HG03442 (cell line): ENCODE measurements at regions not wholly inside any gene's neighbourhood (a gene's known extent, or its start where the extent isn't known, plus 50 kb on each side); places are given as distances from the start of the nearest gene placed in this dataset.
A peak's percentile ranks its signal among the peaks of the same experiment; 100 is the strongest.
"Not testable (repeated sequence)": the region's sequence is repeated elsewhere in the genome, so short reads cannot be mapped to it uniquely, and the experiment has no call there.

Source experiments
- ATAC-seq: cut with Tn5 transposase; IDR thresholded peaks from one replicate; pipeline ENCODE4 v1.9.1; 2021; ENCODE audit warnings: mild to moderate bottlenecking, moderate library complexity; ENCODE audit not compliant: unreplicated experiment

- no peak for ATAC-seq
Observed at GRCh38 chr16:48745541-48745940, 135.6 kb upstream of the N4BP1 start.

GRCh38 chr16:48740964-48741363 lies 131.0 kb upstream of the N4BP1 start:
- ATAC-seq, result no peak

- ATAC-seq, result no peak
Observed at GRCh38 chr16:48734220-48734619, 124.2 kb upstream of the N4BP1 start.

- ATAC-seq, result no peak
Observed at GRCh38 chr16:48704710-48705109, 94.7 kb upstream of the N4BP1 start.

GRCh38 chr16:48687421-48688038 lies 77.5 kb upstream of the N4BP1 start:
- peak; percentile 81 for ATAC-seq

- ATAC-seq, result no peak
Observed at GRCh38 chr16:48684148-48684547, 74.2 kb upstream of the N4BP1 start.

- no peak for ATAC-seq
Observed at GRCh38 chr16:48682971-48683370, 73.0 kb upstream of the N4BP1 start.

- ATAC-seq, result no peak
Observed at GRCh38 chr16:48681520-48681919, 71.5 kb upstream of the N4BP1 start.

GRCh38 chr16:48680881-48681280 lies 70.9 kb upstream of the N4BP1 start:
- no peak for ATAC-seq

GRCh38 chr16:48676836-48677235 lies 66.9 kb upstream of the N4BP1 start:
- no peak for ATAC-seq

- ATAC-seq, result not testable (repeated sequence)
Observed at GRCh38 chr16:48668184-48668583, 58.2 kb upstream of the N4BP1 start.

- no peak for ATAC-seq
Observed at GRCh38 chr16:48659940-48660339, 50.0 kb upstream of the N4BP1 start.
